GM23248 (cell line): ENCODE measurements at regions not wholly inside any gene's neighbourhood (a gene's known extent, or its start where the extent isn't known, plus 50 kb on each side); places are given as distances from the start of the nearest gene placed in this dataset.

ENCODE experiments used
- DNase-seq: peaks from one replicate; pipeline ENCODE4 v3.0.0-alpha.2; 2015
- H2AFZ ChIP-seq: fragments of 200-600 bp; sonication (generic); 2 replicates; pipeline ENCODE4 v1.6.1; 2016; ENCODE audit warnings: antibody characterized with exemption
- H3F3A ChIP-seq: fragments of 200-600 bp; sonication (generic); 2 replicates; pipeline ENCODE4 v1.6.1; 2016; ENCODE audit warnings: mild to moderate bottlenecking, antibody characterized with exemption, mixed run types; ENCODE audit not compliant: insufficient read depth
- H3K27ac ChIP-seq: fragments of 200-600 bp; sonication (generic); 2 replicates; pipeline ENCODE4 v1.5.1; 2016; ENCODE audit warnings: mild to moderate bottlenecking
- H3K27me3 ChIP-seq: fragments of 200-600 bp; sonication (generic); replicated peaks from 2 replicates; pipeline ENCODE4 v1.6.1; 2016; ENCODE audit warnings: mild to moderate bottlenecking; ENCODE audit not compliant: insufficient read depth
- H3K36me3 ChIP-seq: fragments of 200-600 bp; sonication (generic); 2 replicates; pipeline ENCODE4 v1.6.1; 2016; ENCODE audit warnings: low read depth, mild to moderate bottlenecking
- H3K4me1 ChIP-seq: fragments of 200-600 bp; sonication (generic); 2 replicates; pipeline ENCODE4 v1.6.1; 2016; ENCODE audit warnings: mild to moderate bottlenecking; ENCODE audit not compliant: insufficient read depth
- H3K4me2 ChIP-seq: fragments of 200-600 bp; sonication (generic); one replicate; pipeline ENCODE4 v1.6.1; 2016; ENCODE audit warnings: mild to moderate bottlenecking; ENCODE audit not compliant: unreplicated experiment
- H3K4me3 ChIP-seq: fragments of 200-600 bp; sonication (generic); 2 replicates; pipeline ENCODE4 v1.5.1; 2016; ENCODE audit warnings: mild to moderate bottlenecking
- H3K79me2 ChIP-seq: fragments of 200-600 bp; sonication (generic); 2 replicates; pipeline ENCODE4 v1.6.1; 2016; ENCODE audit warnings: mild to moderate bottlenecking; ENCODE audit not compliant: insufficient read depth
- H3K9ac ChIP-seq: fragments of 200-600 bp; sonication (generic); 2 replicates; pipeline ENCODE4 v1.6.1; 2016; ENCODE audit warnings: mild to moderate bottlenecking
- H3K9me2 ChIP-seq: fragments of 200-600 bp; sonication (generic); 2 replicates; pipeline ENCODE4 v1.6.1; 2016; ENCODE audit warnings: mixed run types, mild to moderate bottlenecking, moderate library complexity; ENCODE audit not compliant: insufficient read depth
- H3K9me3 ChIP-seq: fragments of 200-600 bp; sonication (generic); one replicate; pipeline ENCODE4 v1.6.1; 2017; ENCODE audit warnings: low read depth
- H4K20me1 ChIP-seq: fragments of 200-600 bp; sonication (generic); 2 replicates; pipeline ENCODE4 v1.6.0; 2016; ENCODE audit not compliant: insufficient read depth
- EZH2 ChIP-seq: fragments of 200-600 bp; sonication (generic); IDR thresholded peaks from 2 replicates; pipeline ENCODE4 v1.6.1; 2018; ENCODE audit warnings: antibody characterized with exemption, mild to moderate bottlenecking; ENCODE audit not compliant: insufficient read depth, poor library complexity, severe bottlenecking
- EZH2phosphoT487 ChIP-seq: fragments of 200-600 bp; sonication (generic); IDR thresholded peaks from 2 replicates; pipeline ENCODE4 v1.6.1; 2018; ENCODE audit warnings: antibody characterized with exemption, moderate library complexity, mild to moderate bottlenecking, low read depth; ENCODE audit not compliant: insufficient read depth
- WGBS, 2 experiments: methylation state at CpG; one replicate each; pipeline ENCODE4 v1.1.6; 2015 to 2017; ENCODE audit warnings: low lambda C conversion rate in 2 of 2, low coverage in 1 of 2; ENCODE audit errors: missing lambda C conversion rate in 2 of 2; 5-methylcytosine and 5-hydroxymethylcytosine counted together
- in situ Hi-C: fragments of 300-500 bp; cut with MboI; formaldehyde crosslinking; loops from 2 replicates; pipeline ENCODE4 v1.15.0; 2020

GRCh38 chr1:232426801-232427200 lies 203.1 kb downstream of the SIPA1L2 start:
- H3K79me2 ChIP-seq = no peaks in the 10 kb centered on the region
- H3K4me3 ChIP-seq = no peak overlapping the region
- TF ChIP-seq EZH2 (no peak), EZH2phosphoT487 (no peak)
- H3K27ac ChIP-seq = no peak overlapping the region
- H3K27me3 ChIP-seq = no peaks in the 10 kb centered on the region
- in situ Hi-C loops = no loop called here
- DNase-seq = no peak
- no peak overlapping the region for H3K9ac ChIP-seq
- no peaks in the 10 kb centered on the region for H3K9me3 ChIP-seq
- H3K36me3 ChIP-seq = no peaks in the 10 kb centered on the region
- no peak overlapping the region for H3K4me2 ChIP-seq
- H4K20me1 ChIP-seq = no peaks in the 10 kb centered on the region
- H2AFZ ChIP-seq = no peak overlapping the region
- no peaks in the 10 kb centered on the region for H3K9me2 ChIP-seq
- peaks cover 7% of the 10 kb centered on the region for H3K4me1 ChIP-seq
- peaks cover 8% of the 10 kb centered on the region for H3F3A ChIP-seq

DNA sequence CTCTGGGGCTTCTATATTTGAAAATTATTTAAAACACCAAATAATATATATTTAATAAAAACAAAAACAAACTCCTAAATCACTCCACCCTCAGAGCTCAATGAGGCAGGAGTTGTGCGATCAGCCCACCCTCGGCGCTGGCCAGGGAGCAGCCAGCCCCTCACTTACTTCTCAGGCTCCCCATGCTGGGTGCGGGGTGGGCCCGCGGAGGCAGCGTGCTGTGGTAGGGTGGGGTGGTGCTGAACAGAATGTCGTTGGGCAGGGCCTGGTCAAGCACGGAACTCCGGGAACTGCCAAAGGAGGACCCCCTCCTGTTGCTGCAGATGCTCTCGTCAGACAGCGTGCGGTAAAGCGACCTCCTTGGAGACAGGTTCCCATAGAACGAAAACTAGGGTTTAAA lies 204.5 kb downstream of the SIPA1L2 start:
- Histone ChIP-seq H3K79me2 (no peaks in the 10 kb centered on the region), H3K9ac (no peak overlapping the region), H3K9me2 (no peaks in the 10 kb centered on the region), H2AFZ (no peak overlapping the region), H3K4me1 (peaks cover 8% of the 10 kb centered on the region), H3K9me3 (no peaks in the 10 kb centered on the region), H3K27me3 (no peaks in the 10 kb centered on the region), H4K20me1 (no peaks in the 10 kb centered on the region), H3K36me3 (no peaks in the 10 kb centered on the region), H3K4me2 (no peak overlapping the region), H3K4me3 (no peak overlapping the region), H3F3A (peaks cover 9% of the 10 kb centered on the region), H3K27ac (no peak overlapping the region)
- 88 to 92% methylated on average over 15 of the region's 15 CpGs for WGBS, 2 experiments
- DNase-seq = no peak
- no peak for TF ChIP-seq EZH2phosphoT487
- in situ Hi-C loops = no loop called here

GRCh38 chr1:232423591-232423990 lies 206.3 kb downstream of the SIPA1L2 start:
- Histone ChIP-seq H3K27ac (no peak overlapping the region), H3K9me2 (no peaks in the 10 kb centered on the region), H3K9ac (no peak overlapping the region), H3K4me1 (peaks cover 8% of the 10 kb centered on the region), H3K4me2 (no peak overlapping the region), H4K20me1 (no peaks in the 10 kb centered on the region), H3K9me3 (no peaks in the 10 kb centered on the region), H2AFZ (no peak overlapping the region), H3K36me3 (no peaks in the 10 kb centered on the region), H3K79me2 (no peaks in the 10 kb centered on the region), H3F3A (peaks cover 9% of the 10 kb centered on the region), H3K27me3 (no peaks in the 10 kb centered on the region), H3K4me3 (no peak overlapping the region)
- no peak for TF ChIP-seq EZH2
- no peak for TF ChIP-seq EZH2phosphoT487
- peak; percentile 10 for DNase-seq
- in situ Hi-C loops = no loop called here
- 66 to 71% methylated on average over 3 of the region's 3 CpGs for WGBS, 2 experiments

DNA sequence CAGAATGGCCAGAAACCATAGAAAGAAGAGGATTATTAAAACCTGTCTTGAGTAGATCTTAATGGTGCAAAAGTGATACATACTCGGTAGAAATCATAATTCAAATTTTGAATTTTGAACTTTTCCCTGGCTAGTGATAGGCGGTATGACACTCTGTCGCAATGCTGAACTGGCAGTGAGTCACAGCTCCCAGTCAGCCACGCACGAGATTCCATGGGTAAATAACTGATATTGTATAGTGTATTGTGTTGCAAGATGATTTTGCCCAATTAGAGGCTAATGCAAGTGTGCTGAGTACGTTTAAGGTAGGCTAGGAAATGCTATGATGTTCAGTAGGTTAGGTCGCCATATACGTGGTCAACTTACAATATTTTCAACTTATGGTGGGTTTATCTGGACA lies 207.0 kb downstream of the SIPA1L2 start:
- H3K27me3 ChIP-seq = no peaks in the 10 kb centered on the region
- H3K79me2 ChIP-seq = no peaks in the 10 kb centered on the region
- 87 to 94% methylated on average over 8 of the region's 8 CpGs for WGBS, 2 experiments
- TF ChIP-seq EZH2phosphoT487 (no peak), EZH2 (no peak)
- H3K27ac ChIP-seq = no peak overlapping the region
- peaks cover 8% of the 10 kb centered on the region for H3K4me1 ChIP-seq
- H3K9me3 ChIP-seq = no peaks in the 10 kb centered on the region
- no peak overlapping the region for H2AFZ ChIP-seq
- H3K9ac ChIP-seq = no peak overlapping the region
- H4K20me1 ChIP-seq = no peaks in the 10 kb centered on the region
- no peak overlapping the region for H3K4me2 ChIP-seq
- H3K9me2 ChIP-seq = no peaks in the 10 kb centered on the region
- peaks cover 9% of the 10 kb centered on the region for H3F3A ChIP-seq
- H3K4me3 ChIP-seq = no peak overlapping the region
- H3K36me3 ChIP-seq = no peaks in the 10 kb centered on the region
- DNase-seq = peak; percentile 25
- in situ Hi-C loops = no loop called here

DNA sequence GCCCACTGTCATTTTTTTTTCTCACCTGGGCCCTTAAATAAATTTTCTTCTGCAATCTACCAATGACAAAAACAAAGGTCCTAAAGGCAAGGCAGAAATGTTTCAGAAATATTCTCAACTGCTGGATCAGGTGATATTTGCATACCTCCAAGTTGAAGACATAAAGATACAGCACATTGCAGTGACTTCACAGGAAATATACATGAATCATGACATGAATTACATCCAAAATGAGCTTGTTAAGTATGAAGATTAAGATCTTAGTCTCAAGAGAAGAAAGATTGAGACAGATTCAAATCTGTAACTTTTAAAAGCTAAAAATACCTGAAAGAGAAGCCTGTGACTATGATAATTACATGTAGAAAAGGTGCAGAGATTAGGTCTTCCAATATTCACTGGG lies 207.8 kb downstream of the SIPA1L2 start:
- no peaks in the 10 kb centered on the region for H4K20me1 ChIP-seq
- TF ChIP-seq EZH2phosphoT487 (0 out of 2 replicates have a peak, but pooled peaks have one; percentile 25), EZH2 (no peak)
- H3F3A ChIP-seq = peaks cover 9% of the 10 kb centered on the region
- H3K4me2 ChIP-seq = no peak overlapping the region
- in situ Hi-C loops = no loop called here
- no peaks in the 10 kb centered on the region for H3K27me3 ChIP-seq
- no peak overlapping the region for H2AFZ ChIP-seq
- no peaks in the 10 kb centered on the region for H3K79me2 ChIP-seq
- H3K27ac ChIP-seq = no peak overlapping the region
- H3K36me3 ChIP-seq = no peaks in the 10 kb centered on the region
- H3K9me2 ChIP-seq = no peaks in the 10 kb centered on the region
- H3K4me3 ChIP-seq = no peak overlapping the region
- no peaks in the 10 kb centered on the region for H3K9me3 ChIP-seq
- peaks cover 8% of the 10 kb centered on the region for H3K4me1 ChIP-seq
- peak; percentile 46 for DNase-seq
- H3K9ac ChIP-seq = no peak overlapping the region
